ENCODE measurements at regions not wholly inside any gene's neighbourhood (a gene's known extent, or its start where the extent isn't known, plus 50 kb on each side); places are given as distances from the start of the nearest gene placed in this dataset.
"Not testable (repeated sequence)": the region's sequence is repeated elsewhere in the genome, so short reads cannot be mapped to it uniquely, and the experiment has no call there.

- TF ChIP-seq EP300 (IDR thresholded peaks at IDR 0.05) (no peak), POLR2A (IDR thresholded peaks at IDR 0.05) (no peak)
- DNase-seq, result no peak
- Histone ChIP-seq H3K27me3 (no peaks in the 10 kb centered on the region), H3K9me3 (peaks cover under 1 to 12% (median 6%) of the 10 kb centered on the region in 4 donors), H3K36me3 (no peaks in the 10 kb centered on the region), H3K4me3 (no peak overlapping the region), H3K4me1 (no peaks in the 10 kb centered on the region), H3K27ac (no peak overlapping the region)
- WGBS, 5 donors, result 83 to 91% (median 89%) methylated on average over 1 of the region's 1 CpG
- intact Hi-C loops (cut with DNase I; ENCODE audit: low total_unique reads), result no loop called here
Measured at GRCh38 chr3:5606884-5607472, 419.5 kb downstream of the EDEM1 start.

- H3K27me3 ChIP-seq, result no peaks in the 10 kb centered on the region
- intact Hi-C loops (cut with DNase I; ENCODE audit: low total_unique reads), result no loop called here
- H3K9me3 ChIP-seq, result peaks cover 0 to 7% (median 2%) of the 10 kb centered on the region in 4 donors
- no peak for TF ChIP-seq POLR2AphosphoS5 (IDR thresholded peaks at IDR 0.05)
- no peak for TF ChIP-seq CTCF (IDR thresholded peaks at IDR 0.05)
- no peak for TF ChIP-seq POLR2A (IDR thresholded peaks at IDR 0.05)
- TF ChIP-seq EP300 (IDR thresholded peaks at IDR 0.05), result no peak
- no peaks in the 10 kb centered on the region for H3K36me3 ChIP-seq
- no peak overlapping the region for H3K4me3 ChIP-seq
- H3K27ac ChIP-seq, result no peak overlapping the region
- DNase-seq, result no peak
- no peaks in the 10 kb centered on the region for H3K4me1 ChIP-seq
- 45 to 75% (median 60%) methylated on average over 1 of the region's 1 CpG for WGBS, 5 donors
Measured at GRCh38 chr3:5607581-5607980, 420.1 kb downstream of the EDEM1 start.

- DNase-seq, H3K9me3 ChIP-seq: not testable (repeated sequence)
- whole genome bisulfite sequencing, 5 donors, result 78 to 91% (median 88%) methylated on average over 4 of the region's 4 CpGs
Measured at GRCh38 chr3:5608971-5609370, 421.5 kb downstream of the EDEM1 start.

GRCh38 chr3:5613599-5613998 lies 426.1 kb downstream of the EDEM1 start:
- intact Hi-C loops (cut with DNase I; ENCODE audit: low total_unique reads), result no loop called here

More at GRCh38 chr3:5608971-5609370, 421.5 kb downstream of the EDEM1 start:
- H3K4me3 ChIP-seq; intact Hi-C loops (cut with DNase I; ENCODE audit: low total_unique reads); H3K36me3 ChIP-seq; H3K27me3 ChIP-seq; H3K27ac ChIP-seq; H3K4me1 ChIP-seq: not testable (repeated sequence)

GRCh38 chr3:5616873-5617272 lies 429.4 kb downstream of the EDEM1 start:
- H3K27me3 ChIP-seq, result no peaks in the 10 kb centered on the region
- no peak for TF ChIP-seq POLR2AphosphoS5 (IDR thresholded peaks at IDR 0.05)
- TF ChIP-seq POLR2A (IDR thresholded peaks at IDR 0.05), result no peak
- TF ChIP-seq CTCF (IDR thresholded peaks at IDR 0.05), result no peak
- no peak for TF ChIP-seq EP300 (IDR thresholded peaks at IDR 0.05)
- peaks cover 0 to 3% (median 0%) of the 10 kb centered on the region in 4 donors for H3K9me3 ChIP-seq
- H3K4me1 ChIP-seq, result no peaks in the 10 kb centered on the region
- DNase-seq, result no peak
- intact Hi-C loops (cut with DNase I; ENCODE audit: low total_unique reads), result no loop called here
- 52 to 67% (median 65%) methylated on average over 4 of the region's 4 CpGs for WGBS, 5 donors
- no peak overlapping the region for H3K4me3 ChIP-seq
- no peak overlapping the region for H3K27ac ChIP-seq
- H3K36me3 ChIP-seq, result no peaks in the 10 kb centered on the region

More at GRCh38 chr3:5613599-5613998, 426.1 kb downstream of the EDEM1 start:
- Histone ChIP-seq H3K27me3 (no peaks in the 10 kb centered on the region), H3K4me1 (no peaks in the 10 kb centered on the region), H3K4me3 (no peak overlapping the region), H3K36me3 (no peaks in the 10 kb centered on the region), H3K27ac (no peak overlapping the region), H3K9me3 (no peaks in the 10 kb centered on the region)
- no peak for TF ChIP-seq POLR2A (IDR thresholded peaks at IDR 0.05)
- TF ChIP-seq EP300 (IDR thresholded peaks at IDR 0.05), result no peak
- no peak for TF ChIP-seq CTCF (IDR thresholded peaks at IDR 0.05)
- TF ChIP-seq POLR2AphosphoS5 (IDR thresholded peaks at IDR 0.05), result no peak
- WGBS, 5 donors, result 28 to 45% (median 39%) methylated on average over 3 of the region's 3 CpGs
- peak in 1 of 2 donors; percentile 6 for DNase-seq

All from stomach (tissue), 8 donors.